Astrocyte (in vitro differentiated cells and primary cell): ENCODE measurements at regions not wholly inside any gene's neighbourhood (a gene's known extent, or its start where the extent isn't known, plus 50 kb on each side); places are given as distances from the start of the nearest gene placed in this dataset.

Source experiments
- DNase-seq: peaks from one replicate; pipeline ENCODE4 v3.0.0-alpha.2; 2010; ENCODE audit warnings: low read depth
- FAIRE-seq: peaks from 2 replicates; lab custom pipeline; 2011; peaks lifted over from hg19 to GRCh38; lab: Jason Lieb, UNC
- H2AFZ ChIP-seq: 2 replicates; pipeline ENCODE4 v1.6.0; 2012; ENCODE audit warnings: low read depth, low read length, inconsistent platforms
- H3K27ac ChIP-seq: 2 replicates; pipeline ENCODE4 v1.5.1; 2011; ENCODE audit warnings: low read depth, low read length, inconsistent platforms
- H3K27me3 ChIP-seq: 2 replicates; pipeline ENCODE4 v1.6.0; 2011; ENCODE audit warnings: low read length, inconsistent platforms; ENCODE audit not compliant: insufficient read depth
- H3K36me3 ChIP-seq: 2 replicates; pipeline ENCODE4 v1.5.1; 2011; ENCODE audit warnings: low read length, inconsistent platforms; ENCODE audit not compliant: insufficient read depth
- H3K4me1 ChIP-seq: 2 replicates; pipeline ENCODE4 v1.5.1; 2011; ENCODE audit warnings: low read length, inconsistent platforms; ENCODE audit not compliant: insufficient read depth
- H3K4me2 ChIP-seq: 2 replicates; pipeline ENCODE4 v1.6.0; 2012; ENCODE audit warnings: low read length, inconsistent platforms
- H3K4me3 ChIP-seq: 2 replicates; pipeline ENCODE4 v1.5.1; 2011; ENCODE audit warnings: low read depth, mild to moderate bottlenecking, low read length, inconsistent platforms; ENCODE audit not compliant: insufficient read depth
- H3K79me2 ChIP-seq: 2 replicates; pipeline ENCODE4 v1.6.0; 2012; ENCODE audit warnings: mild to moderate bottlenecking, low read length, inconsistent platforms; ENCODE audit not compliant: insufficient read depth
- H3K9ac ChIP-seq: 2 replicates; pipeline ENCODE4 v1.6.0; 2012; ENCODE audit warnings: mild to moderate bottlenecking, low read length, inconsistent platforms
- H3K9me3 ChIP-seq: 2 replicates; pipeline ENCODE4 v1.5.1; 2012; ENCODE audit warnings: low read depth, mild to moderate bottlenecking, low read length, inconsistent platforms; ENCODE audit not compliant: insufficient read depth
- H4K20me1 ChIP-seq: 2 replicates; pipeline ENCODE4 v1.6.0; 2012; ENCODE audit warnings: low read length, inconsistent platforms; ENCODE audit not compliant: insufficient read depth
- H3K27ac Mint-ChIP-seq: one replicate; pipeline ENCODE4 v1.8.0; 2021; ENCODE audit warnings: mild to moderate bottlenecking, mixed read lengths; ENCODE audit not compliant: unreplicated experiment
- H3K27me3 Mint-ChIP-seq: one replicate; pipeline ENCODE4 v1.8.0; 2021; ENCODE audit warnings: low read depth, mixed read lengths; ENCODE audit not compliant: unreplicated experiment
- H3K36me3 Mint-ChIP-seq: one replicate; pipeline ENCODE4 v1.8.0; 2021; ENCODE audit warnings: low read depth, mixed read lengths; ENCODE audit not compliant: unreplicated experiment
- H3K4me1 Mint-ChIP-seq: one replicate; pipeline ENCODE4 v1.8.0; 2021; ENCODE audit warnings: low read depth, mixed read lengths; ENCODE audit not compliant: unreplicated experiment
- H3K4me3 Mint-ChIP-seq: one replicate; pipeline ENCODE4 v1.8.0; 2021; ENCODE audit warnings: mild to moderate bottlenecking, moderate library complexity, mixed read lengths; ENCODE audit not compliant: unreplicated experiment
- H3K9me3 Mint-ChIP-seq: one replicate; pipeline ENCODE4 v1.8.0; 2021; ENCODE audit warnings: mild to moderate bottlenecking, mixed read lengths; ENCODE audit not compliant: unreplicated experiment
- CTCF ChIP-seq: IDR thresholded peaks from 2 replicates; pipeline ENCODE4 v1.5.1; 2011; ENCODE audit warnings: low read depth, mild to moderate bottlenecking, inconsistent platforms, low read length, moderate library complexity; ENCODE audit not compliant: insufficient read depth
- EZH2 ChIP-seq: IDR thresholded peaks from 2 replicates; pipeline ENCODE4 v1.6.1; 2012; ENCODE audit warnings: mild to moderate bottlenecking, low read length, inconsistent platforms; ENCODE audit not compliant: insufficient read depth

- TF ChIP-seq CTCF (no peak), EZH2 (no peak)
- Histone ChIP-seq H2AFZ (no peak overlapping the region), H3K4me3 (no peak overlapping the region), H3K9me3 (no peaks in the 10 kb centered on the region), H3K27me3 (peaks cover 34% of the 10 kb centered on the region), H3K36me3 (no peaks in the 10 kb centered on the region), H3K79me2 (no peaks in the 10 kb centered on the region), H3K9ac (no peak overlapping the region), H3K4me1 (no peaks in the 10 kb centered on the region), H3K27ac (no peak overlapping the region), H3K4me2 (no peak overlapping the region), H4K20me1 (no peaks in the 10 kb centered on the region)
- no peak overlapping the region for H3K27ac Mint-ChIP-seq
- DNase-seq (no peak), FAIRE-seq (no peak)
- H3K36me3 Mint-ChIP-seq = no peaks in the 10 kb centered on the region
- no peaks in the 10 kb centered on the region for H3K9me3 Mint-ChIP-seq
- peaks cover 25% of the 10 kb centered on the region for H3K27me3 Mint-ChIP-seq
- peaks cover 3% of the 10 kb centered on the region for H3K4me1 Mint-ChIP-seq
- no peak overlapping the region for H3K4me3 Mint-ChIP-seq
These were observed 69.1 kb upstream of the STUM start for GRCh38 chr1:226479474-226479873.

- TF ChIP-seq CTCF = no peak
- no peak for TF ChIP-seq EZH2
- no peak overlapping the region for H3K27ac Mint-ChIP-seq
- H3K4me3 Mint-ChIP-seq = no peak overlapping the region
- no peak overlapping the region for H3K4me3 ChIP-seq
- no peaks in the 10 kb centered on the region for H3K79me2 ChIP-seq
- H3K4me2 ChIP-seq = no peak overlapping the region
- no peaks in the 10 kb centered on the region for H4K20me1 ChIP-seq
- no peaks in the 10 kb centered on the region for H3K4me1 ChIP-seq
- no peaks in the 10 kb centered on the region for H3K9me3 Mint-ChIP-seq
- H3K4me1 Mint-ChIP-seq = peaks cover 3% of the 10 kb centered on the region
- H2AFZ ChIP-seq = no peak overlapping the region
- no peaks in the 10 kb centered on the region for H3K36me3 Mint-ChIP-seq
- DNase-seq (no peak), FAIRE-seq (no peak)
- H3K9me3 ChIP-seq = no peaks in the 10 kb centered on the region
- peaks cover 28% of the 10 kb centered on the region for H3K27me3 ChIP-seq
- no peak overlapping the region for H3K9ac ChIP-seq
- H3K27ac ChIP-seq = no peak overlapping the region
- H3K27me3 Mint-ChIP-seq = peaks cover 27% of the 10 kb centered on the region
- H3K36me3 ChIP-seq = no peaks in the 10 kb centered on the region
These were observed 68.1 kb upstream of the STUM start for GRCh38 chr1:226480461-226480860.

- FAIRE-seq = no peak
- Histone ChIP-seq H3K9me3 (no peaks in the 10 kb centered on the region), H3K4me1 (no peaks in the 10 kb centered on the region), H3K79me2 (no peaks in the 10 kb centered on the region), H3K27ac (no peak overlapping the region), H3K4me3 (no peak overlapping the region), H3K4me2 (no peak overlapping the region), H2AFZ (no peak overlapping the region), H3K9ac (no peak overlapping the region), H4K20me1 (no peaks in the 10 kb centered on the region), H3K27me3 (peaks cover 34% of the 10 kb centered on the region), H3K36me3 (no peaks in the 10 kb centered on the region)
- TF ChIP-seq EZH2 (no peak), CTCF (no peak)
- Mint-ChIP-seq H3K9me3 (no peaks in the 10 kb centered on the region), H3K4me3 (no peak overlapping the region), H3K4me1 (peaks cover 3% of the 10 kb centered on the region), H3K27me3 (peaks cover 26% of the 10 kb centered on the region), H3K36me3 (no peaks in the 10 kb centered on the region), H3K27ac (no peak overlapping the region)
- no peak for DNase-seq
These were observed 67.4 kb upstream of the STUM start for GRCh38 chr1:226481133-226481532.
